Jurkat, Clone E6-1 (cell line): ENCODE measurements at regions not wholly inside any gene's neighbourhood (a gene's known extent, or its start where the extent isn't known, plus 50 kb on each side); places are given as distances from the start of the nearest gene placed in this dataset.

ENCODE experiments used
- DNase-seq: peaks from one replicate; pipeline ENCODE4 v3.0.0-alpha.2; 2011; ENCODE audit warnings: low read depth, low spot score
- H3K4me3 ChIP-seq: 2 replicates; pipeline ENCODE4 v1.5.1; 2011; ENCODE audit warnings: mild to moderate bottlenecking, low read length, control low read depth, moderate library complexity

DNA sequence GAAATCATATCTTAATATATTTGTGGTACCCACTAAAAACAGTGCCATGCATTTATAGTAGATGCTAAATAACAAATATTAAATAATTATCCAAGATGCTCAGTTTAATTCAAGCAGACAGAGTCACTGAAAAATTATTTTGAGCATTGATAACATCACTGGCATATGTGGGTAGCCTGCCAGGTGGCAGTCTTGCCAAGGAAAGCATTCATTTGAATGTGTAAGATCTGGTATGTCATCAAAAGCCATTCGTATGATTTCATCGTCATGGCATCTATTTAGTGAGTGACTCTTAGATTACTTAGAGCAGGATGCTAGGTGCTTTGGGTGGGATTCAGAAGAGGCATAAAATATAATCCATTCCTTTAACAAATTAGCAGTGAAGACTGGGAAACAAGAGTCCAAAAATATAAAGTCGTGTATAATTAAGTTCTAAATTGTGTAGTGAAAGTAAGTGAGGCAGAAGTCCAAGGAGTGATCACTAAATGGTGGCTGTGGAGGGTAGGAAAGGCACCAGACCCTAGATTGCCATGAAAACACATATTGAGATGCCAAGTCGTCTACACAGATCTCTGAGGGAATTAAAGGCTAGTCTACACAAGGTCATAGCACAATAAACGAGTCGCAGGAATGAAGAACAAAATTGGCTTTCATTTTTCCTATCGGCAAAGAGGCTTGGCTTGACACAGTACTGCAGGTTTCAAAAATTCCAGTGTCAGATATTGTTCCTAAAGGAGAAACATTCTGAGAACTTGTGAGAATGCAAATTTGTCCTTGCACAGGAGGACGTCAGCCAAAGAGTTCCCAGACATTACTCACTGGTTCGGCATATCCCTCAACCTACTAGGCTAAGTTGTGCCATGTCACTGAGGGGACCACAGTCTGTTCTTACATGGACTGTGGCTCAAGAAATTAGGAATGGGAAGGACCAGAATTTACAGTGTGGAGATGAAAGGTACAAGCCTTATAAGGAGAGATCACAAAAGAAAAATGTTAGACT, 130.8 kb downstream of the LYPLAL1 start:
- no peak for DNase-seq
- no peak overlapping the region for H3K4me3 ChIP-seq

DNA sequence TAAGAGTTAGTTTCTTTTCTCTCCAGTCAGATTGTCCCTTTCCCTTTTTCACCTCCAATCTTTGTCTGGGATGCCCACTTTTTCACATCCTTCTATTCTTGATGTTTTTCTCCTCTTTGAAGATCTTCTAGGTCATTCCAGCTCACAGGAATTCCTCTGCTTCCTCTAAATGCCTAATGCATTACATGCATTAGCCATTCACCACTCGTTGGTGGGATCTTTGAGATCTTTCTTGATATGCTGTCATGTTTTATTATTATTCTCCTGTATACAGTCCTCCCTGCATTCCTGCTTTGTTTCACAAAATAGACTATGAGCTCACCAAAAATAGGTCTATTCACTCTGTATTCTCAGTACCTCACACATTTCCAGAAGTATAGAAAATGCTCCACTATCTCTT, 129.0 kb downstream of the LYPLAL1 start:
- DNase-seq: no peak
- H3K4me3 ChIP-seq: no peak overlapping the region

GRCh38 chr1:219299420-219299819, 125.7 kb downstream of the LYPLAL1 start:
- H3K4me3 ChIP-seq: no peak overlapping the region
- no peak for DNase-seq

DNA sequence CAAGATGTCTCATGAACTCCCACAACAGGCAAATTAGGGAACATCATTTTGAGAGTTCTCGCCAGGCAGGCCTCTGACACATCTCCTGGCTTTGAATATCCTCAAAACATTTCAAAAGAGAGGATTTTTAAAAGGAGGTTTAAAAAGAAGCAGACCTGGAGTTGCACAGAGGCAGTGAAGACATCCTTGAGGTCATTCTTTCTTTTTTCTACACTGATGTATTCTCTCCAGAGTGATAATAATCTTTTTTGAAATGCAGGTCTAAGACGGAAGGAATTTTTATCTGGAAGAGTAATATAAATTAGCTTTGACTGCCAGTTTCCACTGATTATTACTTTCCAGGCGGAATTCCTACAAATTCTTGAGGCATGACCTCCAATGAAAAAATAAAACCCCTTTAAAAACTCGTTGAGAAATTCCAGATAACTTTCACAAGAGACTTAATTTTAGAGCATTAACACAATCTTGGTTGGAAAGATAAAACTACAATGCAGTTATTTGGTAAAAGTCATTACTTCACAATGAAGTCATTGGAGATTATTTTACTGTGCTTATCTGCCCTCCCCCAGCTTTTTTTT, 125.0 kb downstream of the LYPLAL1 start:
- no peak for DNase-seq
- H3K4me3 ChIP-seq: no peak overlapping the region

- H3K4me3 ChIP-seq: no peak overlapping the region
- no peak for DNase-seq
Observed at GRCh38 chr1:219296430-219297355, 123.0 kb downstream of the LYPLAL1 start.

DNA sequence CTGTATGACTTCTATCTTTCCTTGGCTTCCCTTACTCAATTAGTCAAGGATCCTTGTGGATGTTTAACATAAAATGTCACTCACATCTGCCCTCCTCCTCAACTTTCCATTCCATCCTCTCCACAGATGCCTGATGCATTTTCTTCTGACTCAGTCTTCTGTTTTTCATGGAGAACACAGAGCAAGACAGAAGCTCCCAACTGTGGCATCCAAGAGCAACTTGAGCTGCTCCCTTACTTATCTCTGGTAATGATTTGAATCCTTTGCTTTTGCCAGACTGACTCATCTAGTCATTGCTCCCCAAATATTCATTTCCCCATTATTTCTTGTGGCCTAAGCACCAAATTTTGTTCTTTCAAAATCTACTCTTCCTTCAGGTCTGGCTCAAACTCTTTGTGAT, 120.6 kb downstream of the LYPLAL1 start:
- H3K4me3 ChIP-seq: no peak overlapping the region
- DNase-seq: no peak

GRCh38 chr1:219293410-219293809, 119.7 kb downstream of the LYPLAL1 start:
- H3K4me3 ChIP-seq: no peak overlapping the region
- no peak for DNase-seq

DNA sequence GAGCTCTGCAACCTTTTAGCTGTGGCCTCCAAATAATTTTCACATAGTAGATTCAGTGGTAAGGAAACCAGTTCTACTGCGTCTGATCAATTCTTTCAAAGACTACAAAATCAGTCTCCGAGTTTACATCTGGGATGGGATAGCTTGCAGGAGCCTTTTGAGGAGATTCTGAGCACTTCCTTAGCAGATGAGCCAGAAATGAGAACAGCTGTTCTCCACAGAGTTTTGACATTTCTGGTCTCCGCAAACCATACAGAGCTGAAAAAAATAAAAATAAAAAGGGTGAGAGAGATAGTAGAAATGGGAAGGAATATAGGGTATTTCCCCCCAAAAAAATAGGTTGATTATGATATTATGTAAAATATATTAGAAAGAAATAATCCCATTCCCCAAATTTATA, 119.3 kb downstream of the LYPLAL1 start:
- DNase-seq: no peak
- H3K4me3 ChIP-seq: no peak overlapping the region

- H3K4me3 ChIP-seq: no peak overlapping the region
- no peak for DNase-seq
Observed at GRCh38 chr1:219292341-219292740, 118.7 kb downstream of the LYPLAL1 start.

GRCh38 chr1:219289171-219289570, 115.5 kb downstream of the LYPLAL1 start:
- DNase-seq: no peak
- no peak overlapping the region for H3K4me3 ChIP-seq

DNA sequence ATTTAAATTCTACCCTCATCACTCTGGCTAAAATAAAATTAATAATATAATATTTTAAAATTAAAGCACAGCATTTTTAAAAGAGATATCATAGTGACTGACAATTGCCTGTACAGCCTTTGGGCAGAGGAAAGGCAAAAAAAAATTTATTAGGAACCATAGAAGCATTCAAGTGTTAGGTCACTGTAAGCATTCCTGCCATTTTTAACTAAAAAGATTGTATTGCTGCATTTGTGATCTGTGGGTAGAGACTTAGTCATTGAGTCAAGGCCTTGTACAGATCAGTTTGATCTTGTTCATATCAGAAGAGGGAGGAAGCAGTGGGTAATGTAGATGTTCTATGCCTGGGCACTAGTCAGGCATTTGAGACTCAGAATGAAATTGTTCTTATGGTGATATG, 109.9 kb downstream of the LYPLAL1 start:
- no peak for DNase-seq
- H3K4me3 ChIP-seq: no peak overlapping the region

DNA sequence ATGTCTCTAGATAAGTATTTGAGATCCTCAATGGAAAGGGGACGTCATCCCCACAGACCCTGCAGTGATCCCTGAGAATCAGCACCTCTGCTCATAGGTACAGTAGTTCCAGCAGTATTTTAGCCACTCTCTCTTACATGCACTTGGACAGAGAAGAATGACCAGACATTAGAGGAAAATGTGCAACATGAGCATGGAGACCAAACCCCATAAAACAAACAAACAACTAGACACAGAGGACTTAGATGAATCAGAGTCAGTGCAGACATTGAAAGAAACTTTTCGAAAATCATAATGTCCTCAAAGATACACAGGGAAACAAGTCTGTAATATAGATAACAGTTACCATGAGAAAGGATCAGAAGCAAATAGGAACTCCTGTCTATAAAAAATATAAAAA, 108.2 kb downstream of the LYPLAL1 start:
- no peak for DNase-seq
- no peak overlapping the region for H3K4me3 ChIP-seq

DNA sequence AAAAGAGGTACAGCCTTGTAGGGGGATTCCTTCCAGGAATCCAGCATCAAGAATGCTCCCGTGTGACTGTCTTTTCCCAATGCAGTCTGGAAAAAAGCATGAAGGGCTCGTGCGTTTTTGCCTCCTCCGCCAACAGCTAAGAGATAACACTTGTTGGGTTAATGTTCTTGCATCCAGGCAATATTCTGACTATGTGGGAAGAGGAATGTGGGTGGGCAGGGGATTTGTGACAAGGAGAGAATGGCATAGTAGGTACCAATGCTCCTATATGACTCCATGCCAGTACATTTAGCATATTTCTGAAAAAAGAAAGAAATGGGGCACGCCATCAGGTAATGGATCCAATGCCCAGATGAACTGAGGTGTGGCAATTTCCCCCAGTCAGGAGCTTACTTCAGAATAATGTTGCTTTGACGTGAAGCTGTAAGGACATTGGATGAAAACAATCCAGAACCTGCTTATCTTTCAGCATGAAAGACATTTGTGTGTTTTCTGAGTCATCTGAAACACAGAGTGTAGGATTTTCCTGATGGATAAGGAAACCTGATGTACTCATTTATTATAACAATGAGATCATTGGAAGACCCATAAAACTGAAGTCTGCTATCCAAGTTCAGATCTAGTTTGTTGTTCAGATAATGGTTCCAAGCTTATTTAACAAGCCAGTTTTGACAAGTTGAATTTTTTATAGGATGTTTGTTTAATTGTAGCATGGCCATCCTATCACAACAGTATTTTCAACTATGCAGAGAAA, 105.5 kb downstream of the LYPLAL1 start:
- no peak overlapping the region for H3K4me3 ChIP-seq
- DNase-seq: no peak

GRCh38 chr1:219278288-219278687, 104.6 kb downstream of the LYPLAL1 start:
- no peak overlapping the region for H3K4me3 ChIP-seq
- no peak for DNase-seq

- no peak for DNase-seq
- H3K4me3 ChIP-seq: no peak overlapping the region
Observed at GRCh38 chr1:219277304-219278105, 103.8 kb downstream of the LYPLAL1 start.

DNA sequence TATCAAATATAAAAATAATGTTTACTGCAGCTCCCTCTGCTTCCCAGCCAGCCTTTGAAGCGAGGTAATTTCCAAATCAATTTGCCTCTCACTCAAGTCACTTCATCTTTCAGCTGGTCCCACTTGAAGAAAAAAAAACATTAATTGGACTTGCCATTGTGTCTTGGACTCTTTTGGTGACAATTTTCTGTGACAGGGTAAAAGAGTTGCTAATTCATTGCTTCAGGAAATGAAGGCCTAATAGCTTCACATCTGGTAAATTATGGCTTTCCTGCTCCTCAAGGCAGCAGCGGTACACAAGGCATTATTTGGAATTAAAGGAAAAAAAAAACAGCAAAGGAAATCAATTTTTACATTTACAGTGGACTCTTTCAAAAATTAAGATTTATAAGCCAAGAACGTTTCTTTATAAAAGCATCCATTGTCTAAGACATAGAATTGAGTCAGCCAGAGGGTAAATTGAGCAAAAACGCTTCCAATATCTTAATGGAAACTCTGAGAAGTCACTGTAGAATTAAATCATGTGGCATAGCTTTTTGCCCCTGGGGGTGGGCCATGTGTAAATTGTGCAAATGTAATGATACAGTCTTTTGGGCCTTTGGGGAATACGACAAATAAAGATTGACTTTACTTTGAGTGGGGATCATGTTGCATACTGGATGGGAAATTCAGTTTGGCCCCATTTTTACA, 102.5 kb downstream of the LYPLAL1 start:
- DNase-seq: no peak
- no peak overlapping the region for H3K4me3 ChIP-seq

GRCh38 chr1:219273088-219273686, 99.5 kb downstream of the LYPLAL1 start:
- DNase-seq: no peak
- H3K4me3 ChIP-seq: no peak overlapping the region
